Epithelial cell of esophagus (primary cell): ENCODE measurements at regions not wholly inside any gene's neighbourhood (a gene's known extent, or its start where the extent isn't known, plus 50 kb on each side); places are given as distances from the start of the nearest gene placed in this dataset.

ENCODE experiments used
- DNase-seq: peaks from one replicate; pipeline ENCODE4 v3.0.0; 2010; ENCODE audit warnings: low read depth
- H3K4me3 ChIP-seq: 2 replicates; pipeline ENCODE4 v1.5.1; 2011; ENCODE audit warnings: mild to moderate bottlenecking, low read length, control low read depth
- TF ChIP-seq, protein P1 (sequence below): IDR thresholded peaks from 2 replicates; pipeline ENCODE4 v1.5.1; 2011; ENCODE audit warnings: low read depth, mild to moderate bottlenecking, low read length, control low read depth, inconsistent platforms; ENCODE audit not compliant: insufficient read depth; ENCODE audit errors: missing control alignments

DNA sequence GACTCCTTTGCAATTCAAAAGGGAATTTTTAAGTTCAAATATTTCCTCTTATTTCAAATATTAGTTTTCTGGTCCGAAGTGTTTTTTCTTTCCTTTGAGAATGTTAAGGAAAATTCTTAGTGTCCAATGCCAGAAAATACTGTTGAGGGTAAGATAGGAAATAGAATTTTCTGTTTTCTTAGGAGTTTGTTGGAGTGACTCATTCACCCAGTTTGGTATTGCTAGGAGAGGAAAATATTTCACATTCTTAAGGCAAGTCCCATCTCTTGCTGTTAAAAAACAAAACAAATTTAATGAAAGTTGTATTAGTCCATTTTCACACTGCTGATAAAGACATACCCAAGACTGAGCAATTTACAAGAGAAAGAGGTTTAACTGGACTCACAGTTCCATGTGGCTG lies 349.2 kb upstream of the ADAMTSL1 start:
- H3K4me3 ChIP-seq, result no peak overlapping the region
- TF ChIP-seq, protein P1, sequence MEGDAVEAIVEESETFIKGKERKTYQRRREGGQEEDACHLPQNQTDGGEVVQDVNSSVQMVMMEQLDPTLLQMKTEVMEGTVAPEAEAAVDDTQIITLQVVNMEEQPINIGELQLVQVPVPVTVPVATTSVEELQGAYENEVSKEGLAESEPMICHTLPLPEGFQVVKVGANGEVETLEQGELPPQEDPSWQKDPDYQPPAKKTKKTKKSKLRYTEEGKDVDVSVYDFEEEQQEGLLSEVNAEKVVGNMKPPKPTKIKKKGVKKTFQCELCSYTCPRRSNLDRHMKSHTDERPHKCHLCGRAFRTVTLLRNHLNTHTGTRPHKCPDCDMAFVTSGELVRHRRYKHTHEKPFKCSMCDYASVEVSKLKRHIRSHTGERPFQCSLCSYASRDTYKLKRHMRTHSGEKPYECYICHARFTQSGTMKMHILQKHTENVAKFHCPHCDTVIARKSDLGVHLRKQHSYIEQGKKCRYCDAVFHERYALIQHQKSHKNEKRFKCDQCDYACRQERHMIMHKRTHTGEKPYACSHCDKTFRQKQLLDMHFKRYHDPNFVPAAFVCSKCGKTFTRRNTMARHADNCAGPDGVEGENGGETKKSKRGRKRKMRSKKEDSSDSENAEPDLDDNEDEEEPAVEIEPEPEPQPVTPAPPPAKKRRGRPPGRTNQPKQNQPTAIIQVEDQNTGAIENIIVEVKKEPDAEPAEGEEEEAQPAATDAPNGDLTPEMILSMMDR, result no peak
- DNase-seq, result no peak

DNA sequence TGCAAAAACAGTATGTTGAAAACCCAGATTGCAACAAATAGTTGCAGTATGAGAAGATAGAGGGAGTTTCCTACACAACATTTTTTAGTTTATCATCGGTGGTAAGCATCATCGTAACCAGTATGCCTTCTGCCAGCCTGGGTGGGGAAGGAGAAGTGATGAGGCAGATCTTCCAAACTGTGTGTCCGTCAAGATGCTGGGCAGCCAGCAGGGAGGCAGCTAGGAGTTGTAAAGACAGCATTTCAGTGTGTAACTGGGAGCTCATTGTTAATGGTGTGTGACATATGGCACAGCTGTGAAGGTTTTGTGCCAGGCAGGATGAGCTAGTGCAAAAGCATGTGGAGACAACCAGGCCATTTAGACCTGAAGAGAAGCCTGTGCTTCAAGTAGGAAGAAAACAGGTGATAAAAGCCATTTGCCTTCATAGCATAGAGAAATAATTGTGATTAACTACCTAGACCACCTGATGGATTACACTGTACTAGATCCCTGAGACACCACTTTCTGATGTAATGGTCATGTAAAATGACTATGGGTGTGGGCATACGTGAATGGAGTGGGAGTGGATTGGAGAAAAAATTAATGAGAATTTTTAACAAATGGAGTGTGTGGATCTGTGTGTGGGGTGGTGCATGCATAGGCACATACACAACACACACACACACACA lies 347.0 kb upstream of the ADAMTSL1 start:
- DNase-seq, result no peak
- no peak overlapping the region for H3K4me3 ChIP-seq
- TF ChIP-seq, protein P1, result no peak

DNA sequence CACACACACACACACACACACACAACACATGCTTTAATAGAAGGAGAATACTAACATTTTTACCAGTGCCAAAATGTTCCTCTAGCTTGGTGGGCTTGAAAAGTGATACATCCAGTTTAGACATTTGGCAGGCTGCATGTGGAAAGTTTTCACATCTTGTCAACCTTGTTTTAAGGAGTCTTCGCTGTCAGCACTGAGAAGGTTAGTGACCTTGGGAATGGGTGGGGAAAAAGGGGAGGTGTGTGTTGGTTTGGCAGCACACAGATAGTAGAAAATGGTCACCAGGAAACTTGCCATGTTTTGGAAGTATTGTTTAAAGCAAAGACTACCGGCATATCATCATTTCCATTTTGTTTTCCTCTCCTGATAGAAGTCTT lies 346.5 kb upstream of the ADAMTSL1 start:
- H3K4me3 ChIP-seq, result no peak overlapping the region
- TF ChIP-seq, protein P1, result no peak
- no peak for DNase-seq

DNA sequence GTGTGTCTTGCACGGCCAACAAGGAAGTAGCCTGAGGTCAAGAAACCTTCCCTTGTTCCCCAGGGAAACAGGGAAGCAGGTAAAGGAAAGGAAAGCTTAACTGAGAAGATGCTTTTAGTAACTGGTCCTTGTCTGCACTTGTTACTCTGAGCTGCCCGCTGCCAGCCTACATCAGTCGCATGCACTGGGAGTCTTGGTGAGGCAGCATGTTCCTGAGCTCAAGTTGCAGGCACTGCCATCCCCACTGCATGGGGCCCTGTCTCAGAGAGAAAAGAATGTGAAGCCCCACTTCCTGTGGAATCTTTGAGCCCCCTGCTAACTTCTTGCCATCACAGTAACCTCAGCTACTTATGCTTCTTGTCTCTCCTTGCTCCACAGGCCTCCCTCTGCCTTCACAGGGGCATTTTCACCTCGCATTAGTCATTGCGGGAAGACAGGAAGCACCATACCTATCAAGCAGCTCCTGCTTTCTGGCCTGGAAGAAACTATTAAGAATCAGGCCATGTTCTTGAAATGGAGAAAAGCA lies 344.1 kb upstream of the ADAMTSL1 start:
- TF ChIP-seq, protein P1, result no peak
- no peak for DNase-seq

DNA sequence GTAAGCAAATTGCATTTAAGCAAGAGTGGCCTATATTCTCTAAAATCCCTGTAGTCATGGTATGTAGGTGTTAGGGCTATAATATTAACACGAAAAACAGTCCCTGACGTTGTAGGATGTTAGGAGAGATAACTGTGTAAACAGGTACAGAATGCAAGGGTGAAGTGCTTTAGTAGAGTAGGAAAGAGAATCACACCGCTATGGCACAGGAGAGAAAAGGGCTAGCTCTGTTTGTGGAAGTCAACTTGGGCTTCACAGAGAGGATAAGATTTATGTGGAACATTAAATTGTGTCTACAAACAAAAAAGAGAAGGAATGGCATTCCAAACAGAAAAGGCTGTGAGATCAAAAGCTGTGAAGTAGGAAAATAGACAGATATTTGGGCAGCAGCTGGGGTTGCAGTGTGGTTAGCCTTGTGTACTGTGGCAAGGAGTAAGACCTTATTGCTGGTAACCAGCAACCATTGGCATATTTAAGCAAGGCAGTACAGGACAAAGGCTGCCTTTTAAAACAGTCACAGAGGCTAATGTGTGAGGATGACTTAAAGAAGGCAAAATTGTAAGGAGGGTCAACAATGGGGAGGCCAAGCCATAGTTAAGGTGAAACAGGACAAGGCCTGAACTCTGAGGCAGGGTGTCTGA lies 337.5 kb upstream of the ADAMTSL1 start:
- DNase-seq, result no peak
- TF ChIP-seq, protein P1, result no peak
- H3K4me3 ChIP-seq, result no peak overlapping the region

More for the DNA sequence above, 344.1 kb upstream of the ADAMTSL1 start:
- no peak overlapping the region for H3K4me3 ChIP-seq

DNA sequence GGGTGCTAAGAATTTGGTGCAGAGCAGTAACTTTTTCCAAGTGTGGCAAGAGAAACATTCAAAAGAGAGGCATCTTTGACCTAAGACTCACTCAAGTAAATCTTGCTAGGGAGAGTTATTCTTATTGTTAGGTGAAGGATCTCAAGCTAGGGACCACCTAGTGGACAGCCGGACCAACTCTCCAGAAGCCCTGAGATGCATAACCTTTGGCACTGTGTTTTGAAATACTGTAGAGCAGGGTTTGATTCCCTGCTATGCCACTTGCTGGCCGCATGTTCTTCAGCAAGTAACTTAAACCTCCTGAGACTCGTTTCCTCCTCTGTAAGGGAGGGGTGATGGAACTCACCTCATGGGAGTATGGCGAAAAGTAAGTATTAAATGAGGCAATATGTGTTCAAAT lies 336.1 kb upstream of the ADAMTSL1 start:
- DNase-seq, result no peak
- TF ChIP-seq, protein P1, result no peak
- no peak overlapping the region for H3K4me3 ChIP-seq

DNA sequence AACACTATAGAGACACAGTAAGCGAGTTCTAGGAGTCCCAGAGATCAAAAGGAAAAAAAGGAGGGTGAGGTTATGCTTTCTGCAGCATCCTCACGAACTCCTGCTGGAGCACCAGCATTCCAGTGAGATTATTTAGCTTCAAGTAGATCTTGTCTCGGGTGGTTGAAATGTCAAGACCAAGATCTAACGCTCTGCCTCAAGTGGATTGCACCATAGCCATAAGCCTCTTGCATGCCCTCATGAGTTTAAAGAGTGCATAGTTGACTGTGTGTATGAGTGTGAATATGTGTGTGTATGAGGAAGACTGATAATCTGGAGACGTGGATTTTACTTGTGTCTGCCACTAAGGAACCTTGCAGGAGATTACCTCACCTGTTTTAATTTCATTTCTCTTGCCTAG lies 335.3 kb upstream of the ADAMTSL1 start:
- no peak for DNase-seq
- H3K4me3 ChIP-seq, result no peak overlapping the region
- TF ChIP-seq, protein P1, result no peak
